Esophagus muscularis mucosa (tissue), 3 donors: ENCODE measurements at regions not wholly inside any gene's neighbourhood (a gene's known extent, or its start where the extent isn't known, plus 50 kb on each side); places are given as distances from the start of the nearest gene placed in this dataset.

Source experiments
- CTCF ChIP-seq, 3 experiments: fragments of 200-600 bp in 2 of 3; fragments of 450-650 bp in 1 of 3; sonication (generic) in 2 of 3; IDR thresholded peaks; one replicate each; pipeline ENCODE4 v1.5.1; 2017 to 2019; ENCODE audit warnings: antibody characterized with exemption in 3 of 3, mild to moderate bottlenecking in 2 of 3, moderate library complexity in 1 of 3
- POLR2A ChIP-seq: fragments of 450-650 bp; IDR thresholded peaks from one replicate; pipeline ENCODE4 v1.6.1; 2017; ENCODE audit warnings: antibody characterized with exemption, moderate library complexity, mild to moderate bottlenecking, low read depth

GRCh38 chr7:82527851-82528250 lies 84.3 kb upstream of the CACNA2D1 start:
- TF ChIP-seq CTCF (IDR thresholded peaks at IDR 0.05), result no peak
- TF ChIP-seq POLR2A, result no peak
